Panc1 (cell line): ENCODE measurements at regions not wholly inside any gene's neighbourhood (a gene's known extent, or its start where the extent isn't known, plus 50 kb on each side); places are given as distances from the start of the nearest gene placed in this dataset.

ENCODE experiments used
- CTCF ChIP-seq: fragments of 450-650 bp; IDR thresholded peaks from 2 replicates; pipeline ENCODE4 v1.5.1; 2017; ENCODE audit warnings: mild to moderate bottlenecking
- POLR2AphosphoS5 ChIP-seq: IDR thresholded peaks from 2 replicates; pipeline ENCODE4 v1.6.1; 2012; ENCODE audit warnings: mild to moderate bottlenecking, low read depth, low read length, moderate library complexity
- REST ChIP-seq, 2 experiments: IDR thresholded peaks; 2 replicates each; pipeline ENCODE4 v1.6.1; 2011 to 2012; ENCODE audit warnings: low read depth in 2 of 2, control low read depth in 1 of 2, low read length in 1 of 2, mild to moderate bottlenecking in 1 of 2, moderate library complexity in 1 of 2; ENCODE audit not compliant: insufficient read depth in 1 of 2

GRCh38 chr15:54820811-54821210 lies 375.9 kb downstream of the RSL24D1 start:
- TF ChIP-seq POLR2AphosphoS5 (no peak), CTCF (no peak), REST (IDR thresholded peaks at IDR 0.05; ENCODE audit: insufficient read depth in 1 of 2, low read depth in 2 of 2, low read length in 1 of 2) (no peak)
